Activated CD8-positive, alpha-beta T cell treated with anti-CD3 and anti-CD28 coated beads, Interleukin-2, amount 10 ng/mL, durations not matched to agents 7 days and 5 days (primary cell): ENCODE measurements at regions not wholly inside any gene's neighbourhood (a gene's known extent, or its start where the extent isn't known, plus 50 kb on each side); places are given as distances from the start of the nearest gene placed in this dataset.

ENCODE experiments used
- ATAC-seq: fragments of 150-1000 bp; cut with Tn5 transposase; one replicate; pipeline ENCODE4 v1.10.0; 2021; ENCODE audit warnings: moderate library complexity
- CTCF ChIA-PET: fragments of 350-600 bp; sonication (Branson Sonifier 250); formaldehyde crosslinking; loops from one replicate; lab custom pipeline; 2021; ENCODE audit warnings: antibody characterized with exemption; lab: Charles Lee
- POLR2A ChIA-PET: fragments of 350-600 bp; sonication (Branson Sonifier 250); formaldehyde crosslinking; loops from one replicate; lab custom pipeline; 2021; ENCODE audit warnings: antibody characterized with exemption; lab: Charles Lee
- DNase-seq: peaks from one replicate; pipeline ENCODE4 v3.0.0-alpha.2; 2020
- H3K27ac Mint-ChIP-seq: one replicate; pipeline ENCODE4 v1.8.0; 2021; ENCODE audit warnings: mild to moderate bottlenecking, mixed read lengths
- H3K27me3 Mint-ChIP-seq: one replicate; pipeline ENCODE4 v1.8.0; 2021; ENCODE audit warnings: low read depth, mixed read lengths
- H3K36me3 Mint-ChIP-seq: one replicate; pipeline ENCODE4 v1.8.0; 2021; ENCODE audit warnings: low read depth, mixed read lengths
- H3K4me1 Mint-ChIP-seq: one replicate; pipeline ENCODE4 v1.8.0; 2021; ENCODE audit warnings: low read depth, mixed read lengths
- H3K4me3 Mint-ChIP-seq: one replicate; pipeline ENCODE4 v1.8.0; 2021; ENCODE audit warnings: mild to moderate bottlenecking, mixed read lengths
- H3K9me3 Mint-ChIP-seq: one replicate; pipeline ENCODE4 v1.8.0; 2022; ENCODE audit warnings: mixed read lengths; ENCODE audit not compliant: insufficient read depth

GRCh38 chr14:21735200-21735599 is 61.6 kb upstream of the OR4E1 start:
- peaks cover 7% of the 10 kb centered on the region for H3K4me1 Mint-ChIP-seq
- no peak for DNase-seq
- POLR2A ChIA-PET, result interaction anchor here (1.4 kb wide), 1 partner anchor 835 kb away, joined by 7 read pairs; no protein-coding TSS in a partner anchor
- CTCF ChIA-PET, result interaction anchor here (1.0 to 3.3 kb wide), 11 partner anchors 11 to 1088 kb away, joined by 3 to 40 read pairs (median 4); partner anchors contain the start of gene OR4E1
- peaks cover 30% of the 10 kb centered on the region for H3K27me3 Mint-ChIP-seq
- no peak for ATAC-seq
- H3K4me3 Mint-ChIP-seq, result peak overlapping the region; percentile 64
- no peak overlapping the region for H3K27ac Mint-ChIP-seq
- no peaks in the 10 kb centered on the region for H3K9me3 Mint-ChIP-seq
- H3K36me3 Mint-ChIP-seq, result peaks cover 2% of the 10 kb centered on the region

GRCh38 chr14:21734457-21735074 is 60.9 kb upstream of the OR4E1 start:
- Mint-ChIP-seq H3K4me3 (peak overlapping the region; percentile 64), H3K27me3 (peaks cover 25% of the 10 kb centered on the region), H3K36me3 (peaks cover 2% of the 10 kb centered on the region), H3K27ac (no peak overlapping the region), H3K4me1 (peaks cover 13% of the 10 kb centered on the region), H3K9me3 (no peaks in the 10 kb centered on the region)
- ChIA-PET CTCF (interaction anchor here (0.7 to 3.3 kb wide), 15 partner anchors 11 to 1088 kb away, joined by 3 to 40 read pairs (median 4); partner anchors contain the start of gene OR4E1), POLR2A (no interaction called here)
- ATAC-seq (peak; percentile 41), DNase-seq (peak; percentile 68)

GRCh38 chr14:21729703-21730233 is 56.1 kb upstream of the OR4E1 start:
- Mint-ChIP-seq H3K4me1 (peaks cover 13% of the 10 kb centered on the region), H3K4me3 (peak overlapping the region; percentile 52), H3K9me3 (no peaks in the 10 kb centered on the region), H3K27ac (no peak overlapping the region), H3K36me3 (no peaks in the 10 kb centered on the region), H3K27me3 (peaks cover 23% of the 10 kb centered on the region)
- DNase-seq (no peak), ATAC-seq (peak; percentile 44)
- CTCF ChIA-PET, result interaction anchor here (1.4 to 3.0 kb wide), 2 partner anchors 19 to 840 kb away, joined by 3 to 10 read pairs; no protein-coding TSS in a partner anchor
- POLR2A ChIA-PET, result interaction anchor here (0.6 kb wide), 1 partner anchor 19 kb away, joined by 4 read pairs; no protein-coding TSS in a partner anchor

GRCh38 chr14:21725250-21725649 is 51.6 kb upstream of the OR4E1 start:
- ChIA-PET CTCF (interaction anchor here (1.8 to 5.6 kb wide), 3 partner anchors 10 to 23 kb away, joined by 4 to 61 read pairs (median 40); no protein-coding TSS in a partner anchor), POLR2A (no interaction called here)
- peaks cover 20% of the 10 kb centered on the region for H3K27me3 Mint-ChIP-seq
- H3K4me3 Mint-ChIP-seq, result no peak overlapping the region
- H3K36me3 Mint-ChIP-seq, result no peaks in the 10 kb centered on the region
- DNase-seq (no peak), ATAC-seq (no peak)
- H3K9me3 Mint-ChIP-seq, result no peaks in the 10 kb centered on the region
- H3K4me1 Mint-ChIP-seq, result peaks cover 6% of the 10 kb centered on the region
- H3K27ac Mint-ChIP-seq, result no peak overlapping the region

- no peaks in the 10 kb centered on the region for H3K4me1 Mint-ChIP-seq
- H3K36me3 Mint-ChIP-seq, result no peaks in the 10 kb centered on the region
- no peaks in the 10 kb centered on the region for H3K9me3 Mint-ChIP-seq
- ChIA-PET POLR2A (interaction anchor here (0.8 to 1.7 kb wide), 8 partner anchors 10 to 846 kb away, joined by 3 to 7 read pairs (median 4); no protein-coding TSS in a partner anchor), CTCF (interaction anchor here (0.7 to 5.6 kb wide), 13 partner anchors 8 to 846 kb away, joined by 3 to 61 read pairs (median 4); no protein-coding TSS in a partner anchor)
- H3K27ac Mint-ChIP-seq, result peak overlapping the region; percentile 75
- H3K27me3 Mint-ChIP-seq, result peaks cover 25% of the 10 kb centered on the region
- ATAC-seq, result no peak
- no peak for DNase-seq
- peak overlapping the region; percentile 72 for H3K4me3 Mint-ChIP-seq
Observed at GRCh38 chr14:21724090-21724973, 50.7 kb upstream of the OR4E1 start.

- peak; percentile 90 for ATAC-seq
- H3K4me1 Mint-ChIP-seq, result no peaks in the 10 kb centered on the region
- H3K9me3 Mint-ChIP-seq, result no peaks in the 10 kb centered on the region
- H3K4me3 Mint-ChIP-seq, result peak overlapping the region; percentile 72
- H3K27me3 Mint-ChIP-seq, result peaks cover 29% of the 10 kb centered on the region
- H3K36me3 Mint-ChIP-seq, result no peaks in the 10 kb centered on the region
- ChIA-PET CTCF (interaction anchor here (0.6 to 5.6 kb wide), 16 partner anchors 8 to 847 kb away, joined by 3 to 61 read pairs (median 4); no protein-coding TSS in a partner anchor), POLR2A (interaction anchor here (0.8 to 1.7 kb wide), 9 partner anchors 9 to 847 kb away, joined by 3 to 7 read pairs (median 4); no protein-coding TSS in a partner anchor)
- peak overlapping the region; percentile 75 for H3K27ac Mint-ChIP-seq
- DNase-seq, result peak; percentile 63
Observed at GRCh38 chr14:21723431-21724045, 49.9 kb upstream of the OR4E1 start.
